Trophoblast cell (in vitro differentiated cells and primary cell): ENCODE measurements at regions not wholly inside any gene's neighbourhood (a gene's known extent, or its start where the extent isn't known, plus 50 kb on each side); places are given as distances from the start of the nearest gene placed in this dataset.

Experiments
- DNase-seq, 2 donors: peaks; one replicate each; pipeline ENCODE4 v3.0.0-alpha.2; 2016
- H2AFZ ChIP-seq: 2 replicates; pipeline ENCODE4 v1.6.1; 2013; ENCODE audit warnings: low read length, moderate library complexity, mild to moderate bottlenecking; ENCODE audit not compliant: insufficient read depth, poor library complexity
- H2AK5ac ChIP-seq: 2 replicates; pipeline ENCODE4 v1.6.1; 2013; ENCODE audit warnings: mild to moderate bottlenecking, low read length
- H2BK120ac ChIP-seq: 2 replicates; pipeline ENCODE4 v1.6.1; 2013; ENCODE audit warnings: low read length, mild to moderate bottlenecking, moderate library complexity; ENCODE audit not compliant: insufficient read depth, poor library complexity
- H2BK12ac ChIP-seq: 2 replicates; pipeline ENCODE4 v1.6.1; 2013; ENCODE audit warnings: mild to moderate bottlenecking, low read length, moderate library complexity
- H2BK5ac ChIP-seq: 2 replicates; pipeline ENCODE4 v1.6.1; 2013; ENCODE audit warnings: low read length, low read depth, moderate library complexity, mild to moderate bottlenecking; ENCODE audit not compliant: poor library complexity
- H3K14ac ChIP-seq: 2 replicates; pipeline ENCODE4 v1.6.1; 2013; ENCODE audit warnings: mild to moderate bottlenecking, low read length
- H3K18ac ChIP-seq: 2 replicates; pipeline ENCODE4 v1.6.1; 2013; ENCODE audit warnings: mild to moderate bottlenecking, low read length
- H3K23ac ChIP-seq: 2 replicates; pipeline ENCODE4 v1.6.1; 2013; ENCODE audit warnings: low read length
- H3K27ac ChIP-seq: 2 replicates; pipeline ENCODE4 v1.5.1; 2013; ENCODE audit warnings: low read depth, mild to moderate bottlenecking, inconsistent platforms, low read length, moderate library complexity
- H3K27me3 ChIP-seq: 2 replicates; pipeline ENCODE4 v1.6.1; 2013; ENCODE audit warnings: inconsistent platforms, mild to moderate bottlenecking, low read length, moderate library complexity; ENCODE audit not compliant: insufficient read depth
- H3K36me3 ChIP-seq, 2 experiments: 1 replicate in 1 of 2; 2 replicates in 1 of 2; pipeline ENCODE4 v1.6.1; 2013; ENCODE audit warnings: low read length in 2 of 2, mild to moderate bottlenecking in 2 of 2, moderate library complexity in 1 of 2; ENCODE audit not compliant: insufficient read depth in 2 of 2, control insufficient read depth in 1 of 2
- H3K4ac ChIP-seq: 2 replicates; pipeline ENCODE4 v1.6.1; 2013; ENCODE audit warnings: low read depth, mild to moderate bottlenecking, low read length, moderate library complexity
- H3K4me1 ChIP-seq, 2 experiments: 1 replicate in 1 of 2; 2 replicates in 1 of 2; pipeline ENCODE4 v1.6.1; 2013; ENCODE audit warnings: low read length in 2 of 2, mild to moderate bottlenecking in 2 of 2, moderate library complexity in 1 of 2; ENCODE audit not compliant: insufficient read depth in 2 of 2, control insufficient read depth in 1 of 2
- H3K4me2 ChIP-seq: 2 replicates; pipeline ENCODE4 v1.6.1; 2013; ENCODE audit warnings: inconsistent platforms, mild to moderate bottlenecking, low read length, moderate library complexity
- H3K4me3 ChIP-seq: 2 replicates; pipeline ENCODE4 v1.5.1; 2013; ENCODE audit warnings: mild to moderate bottlenecking, low read depth, low read length, inconsistent platforms
- H3K79me1 ChIP-seq: one replicate; pipeline ENCODE4 v1.6.1; 2013; ENCODE audit warnings: low read length
- H3K79me2 ChIP-seq: 2 replicates; pipeline ENCODE4 v1.6.1; 2013; ENCODE audit warnings: low read length, mild to moderate bottlenecking; ENCODE audit not compliant: control insufficient read depth, insufficient read depth, poor library complexity
- H3K9ac ChIP-seq: 2 replicates; pipeline ENCODE4 v1.6.1; 2013; ENCODE audit warnings: mild to moderate bottlenecking, low read length
- H3K9me3 ChIP-seq: 2 replicates; pipeline ENCODE4 v1.6.1; 2013; ENCODE audit warnings: low read depth, mild to moderate bottlenecking, control low read depth, inconsistent platforms, low read length; ENCODE audit not compliant: insufficient read depth
- H4K12ac ChIP-seq: 2 replicates; pipeline ENCODE4 v1.6.1; 2013; ENCODE audit warnings: low read depth, mild to moderate bottlenecking, low read length, moderate library complexity
- H4K8ac ChIP-seq: 2 replicates; pipeline ENCODE4 v1.6.1; 2013; ENCODE audit warnings: low read depth, mild to moderate bottlenecking, low read length, moderate library complexity
- H4K91ac ChIP-seq: one replicate; pipeline ENCODE4 v1.6.1; 2013; ENCODE audit warnings: low read depth, mild to moderate bottlenecking, low read length, moderate library complexity
- WGBS: extraction: QIAGEN DNeasy Blood & Tissue Kit; methylation state at CpG from one replicate; pipeline ENCODE4 v1.1.7; 2013; ENCODE audit warnings: missing lambda C conversion rate; ENCODE audit not compliant: insufficient read length, insufficient coverage; ENCODE audit errors: extremely low coverage; 5-methylcytosine and 5-hydroxymethylcytosine counted together

DNA sequence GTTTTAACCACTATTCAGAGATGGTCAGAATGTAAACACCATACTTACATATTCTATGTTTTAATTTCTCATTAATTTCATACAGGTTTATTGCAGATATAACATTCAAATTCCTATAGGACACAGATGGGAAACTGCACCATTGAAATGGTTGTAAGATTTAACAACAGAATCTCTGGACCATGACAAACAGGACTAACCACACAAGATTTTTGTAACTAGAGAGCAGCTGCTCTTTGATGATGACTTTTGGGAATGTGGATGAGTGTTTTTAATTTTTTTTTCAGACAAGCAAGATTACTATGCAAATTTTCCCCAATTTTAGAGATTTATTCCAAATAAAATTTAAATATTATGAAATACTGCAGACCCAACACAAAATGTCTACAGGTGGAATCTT, 610.2 kb downstream of the PCDH18 start:
- no peak overlapping the region for H3K18ac ChIP-seq
- peaks cover 1% of the 10 kb centered on the region for H3K79me1 ChIP-seq
- no peak overlapping the region for H3K4me2 ChIP-seq
- H3K27ac ChIP-seq, result no peak overlapping the region
- no peak overlapping the region for H3K4me3 ChIP-seq
- H3K9me3 ChIP-seq, result peaks cover 14% of the 10 kb centered on the region
- no peak overlapping the region for H3K23ac ChIP-seq
- no peak overlapping the region for H4K91ac ChIP-seq
- no peak overlapping the region for H4K8ac ChIP-seq
- H2AFZ ChIP-seq, result no peak overlapping the region
- no peak overlapping the region for H2BK120ac ChIP-seq
- no peaks in the 10 kb centered on the region for H3K4me1 ChIP-seq
- no peaks in the 10 kb centered on the region for H3K36me3 ChIP-seq
- H3K9ac ChIP-seq, result no peak overlapping the region
- H2BK5ac ChIP-seq, result no peak overlapping the region
- no peak overlapping the region for H3K4ac ChIP-seq
- no peak overlapping the region for H2AK5ac ChIP-seq
- no peaks in the 10 kb centered on the region for H3K27me3 ChIP-seq
- H2BK12ac ChIP-seq, result no peak overlapping the region
- DNase-seq, result no peak
- H4K12ac ChIP-seq, result no peak overlapping the region
- H3K79me2 ChIP-seq, result no peaks in the 10 kb centered on the region
- H3K14ac ChIP-seq, result no peak overlapping the region

DNA sequence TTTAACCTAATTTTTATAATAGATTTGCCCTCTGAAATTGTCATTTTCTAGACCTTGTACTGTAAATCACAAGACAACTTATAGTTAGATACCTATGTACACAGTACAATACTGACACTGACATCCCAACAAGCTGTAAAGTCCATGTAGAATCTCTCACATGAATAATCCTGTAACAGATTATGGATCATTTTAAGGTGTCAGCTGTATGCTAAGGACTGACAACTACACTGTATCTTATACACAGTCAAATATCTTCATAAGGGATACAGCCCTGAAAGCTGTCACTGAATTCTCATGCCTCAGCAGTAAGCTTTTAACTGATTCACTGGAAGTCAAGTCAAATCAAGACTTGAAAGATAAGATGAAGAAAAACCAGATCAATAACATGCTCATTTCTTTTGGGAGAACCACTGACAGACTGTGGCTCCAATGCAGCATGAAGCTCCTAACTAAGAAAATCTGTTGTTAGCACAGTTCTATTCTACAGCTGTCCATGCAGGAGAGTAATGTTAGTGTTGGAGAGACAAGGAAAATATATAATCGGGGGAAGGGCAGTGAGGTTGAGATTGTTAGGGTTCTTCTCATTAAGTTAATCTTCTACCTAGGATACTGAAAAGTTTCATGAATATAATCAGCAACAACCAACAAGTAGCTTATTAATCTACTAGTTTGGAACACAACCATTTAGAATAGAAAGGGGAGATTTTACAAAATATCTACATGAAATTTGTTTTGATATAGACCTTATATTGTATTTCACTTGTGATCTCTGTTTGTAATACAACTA, 612.0 kb downstream of the PCDH18 start:
- H3K79me1 ChIP-seq, result no peaks in the 10 kb centered on the region
- no peak overlapping the region for H2AK5ac ChIP-seq
- H4K8ac ChIP-seq, result no peak overlapping the region
- H3K4me3 ChIP-seq, result no peak overlapping the region
- no peak overlapping the region for H2BK120ac ChIP-seq
- no peaks in the 10 kb centered on the region for H3K79me2 ChIP-seq
- no peak overlapping the region for H3K4me2 ChIP-seq
- H3K9ac ChIP-seq, result no peak overlapping the region
- DNase-seq, result no peak
- no peak overlapping the region for H3K4ac ChIP-seq
- no peak overlapping the region for H3K18ac ChIP-seq
- H2AFZ ChIP-seq, result no peak overlapping the region
- no peak overlapping the region for H3K27ac ChIP-seq
- no peaks in the 10 kb centered on the region for H3K36me3 ChIP-seq
- H3K14ac ChIP-seq, result no peak overlapping the region
- no peaks in the 10 kb centered on the region for H3K27me3 ChIP-seq
- H3K4me1 ChIP-seq, result no peaks in the 10 kb centered on the region
- H4K91ac ChIP-seq, result no peak overlapping the region
- no peak overlapping the region for H2BK12ac ChIP-seq
- no peak overlapping the region for H3K23ac ChIP-seq
- H2BK5ac ChIP-seq, result no peak overlapping the region
- H4K12ac ChIP-seq, result no peak overlapping the region
- peaks cover 14% of the 10 kb centered on the region for H3K9me3 ChIP-seq
- no CpG with 5 or more reads among the region's 1 CpG for WGBS

DNA sequence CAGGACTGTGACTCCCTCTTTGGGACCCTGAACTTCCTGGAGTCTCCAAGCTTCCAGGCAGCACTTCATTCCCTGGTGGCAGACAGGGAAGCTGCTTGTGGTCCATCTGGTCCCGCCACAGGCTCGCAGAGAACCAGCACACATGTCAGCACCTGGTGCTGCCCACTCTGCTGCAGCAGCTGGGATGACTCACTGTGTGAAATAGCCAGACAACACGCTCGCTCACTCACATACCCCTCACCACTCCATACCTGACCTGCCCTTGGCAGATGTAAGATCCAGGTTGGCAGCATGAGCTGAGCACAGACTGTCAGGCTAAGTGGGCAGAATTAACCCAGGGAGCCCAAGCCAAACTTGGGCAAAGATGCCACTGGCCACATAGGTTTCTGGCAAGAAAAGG, 613.5 kb downstream of the PCDH18 start:
- Histone ChIP-seq H3K4me2 (no peak overlapping the region), H2BK5ac (no peak overlapping the region), H2BK12ac (no peak overlapping the region), H3K18ac (no peak overlapping the region), H3K79me1 (no peaks in the 10 kb centered on the region), H4K12ac (no peak overlapping the region), H3K4me1 (no peaks in the 10 kb centered on the region), H3K9ac (no peak overlapping the region), H3K14ac (no peak overlapping the region), H3K27me3 (no peaks in the 10 kb centered on the region), H4K91ac (no peak overlapping the region), H2BK120ac (no peak overlapping the region), H4K8ac (no peak overlapping the region), H3K23ac (no peak overlapping the region), H3K36me3 (no peaks in the 10 kb centered on the region), H3K4me3 (no peak overlapping the region), H2AFZ (no peak overlapping the region), H3K27ac (no peak overlapping the region), H3K4ac (no peak overlapping the region), H3K79me2 (no peaks in the 10 kb centered on the region), H2AK5ac (no peak overlapping the region), H3K9me3 (peaks cover 14% of the 10 kb centered on the region)
- WGBS, result no CpG with 5 or more reads among the region's 4 CpGs
- peak in 1 of 2 donors; percentile 3 for DNase-seq

DNA sequence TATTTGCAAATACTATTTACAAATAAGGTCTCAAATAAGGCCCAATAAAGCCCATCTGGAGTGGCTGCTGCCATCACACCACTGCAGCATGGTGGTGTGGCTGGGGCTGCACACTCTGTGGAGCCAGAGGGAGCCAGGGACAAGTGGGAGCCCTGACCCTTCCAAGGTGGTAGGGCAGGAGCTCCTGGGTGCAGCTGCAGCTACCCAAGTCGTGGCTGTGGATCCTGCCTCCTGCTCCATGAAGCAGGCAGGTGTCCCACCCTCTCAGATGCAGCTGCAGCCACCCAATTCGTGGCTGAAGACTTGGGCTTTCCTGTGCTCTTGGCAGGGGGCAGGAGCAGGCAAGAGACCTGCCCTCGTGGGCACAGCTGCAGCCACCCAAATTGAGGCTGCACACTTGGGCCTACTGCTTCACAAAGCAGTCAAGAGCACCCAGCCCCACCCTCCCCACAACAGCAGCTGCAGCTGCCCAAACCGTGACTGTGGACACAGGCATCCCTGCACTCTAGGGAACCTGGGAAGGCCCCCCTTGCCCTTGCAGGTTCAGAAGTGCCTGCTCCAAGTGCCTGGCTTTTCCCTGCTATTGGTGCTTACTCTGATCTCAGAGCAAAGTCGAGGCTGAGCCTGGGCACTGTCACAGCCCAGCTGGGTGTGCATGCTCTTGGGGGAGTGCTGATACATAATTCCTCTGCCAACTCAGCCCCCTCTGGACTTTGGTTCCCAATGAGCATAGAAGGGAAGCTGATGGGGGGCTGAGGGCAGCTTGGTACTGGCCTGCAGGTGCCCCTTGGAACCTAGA, 614.8 kb downstream of the PCDH18 start:
- H3K36me3 ChIP-seq, result no peaks in the 10 kb centered on the region
- WGBS, result no CpG with 5 or more reads among the region's 5 CpGs

More for the DNA sequence above, 614.8 kb downstream of the PCDH18 start:
- H3K14ac ChIP-seq, result no peak overlapping the region
- no peak overlapping the region for H3K9ac ChIP-seq
- H3K9me3 ChIP-seq, result peaks cover 14% of the 10 kb centered on the region
- no peak overlapping the region for H2BK5ac ChIP-seq
- H2BK12ac ChIP-seq, result no peak overlapping the region
- H3K79me1 ChIP-seq, result no peaks in the 10 kb centered on the region
- H3K27me3 ChIP-seq, result no peaks in the 10 kb centered on the region
- H4K12ac ChIP-seq, result no peak overlapping the region
- H4K8ac ChIP-seq, result no peak overlapping the region
- H3K79me2 ChIP-seq, result no peaks in the 10 kb centered on the region
- no peak overlapping the region for H3K27ac ChIP-seq
- DNase-seq, result no peak
- H3K23ac ChIP-seq, result no peak overlapping the region
- H3K4me2 ChIP-seq, result no peak overlapping the region
- H2AFZ ChIP-seq, result no peak overlapping the region
- H4K91ac ChIP-seq, result no peak overlapping the region
- H2AK5ac ChIP-seq, result no peak overlapping the region
- H2BK120ac ChIP-seq, result no peak overlapping the region
- no peak overlapping the region for H3K4me3 ChIP-seq
- H3K4ac ChIP-seq, result no peak overlapping the region
- H3K4me1 ChIP-seq, result no peaks in the 10 kb centered on the region
- no peak overlapping the region for H3K18ac ChIP-seq
